Aorta (tissue), 5 donors: ENCODE measurements at regions not wholly inside any gene's neighbourhood (a gene's known extent, or its start where the extent isn't known, plus 50 kb on each side); places are given as distances from the start of the nearest gene placed in this dataset.

Experiments
- ATAC-seq: fragments of 200-7000 bp; cut with Tn5 transposase; one replicate; pipeline ENCODE4 v1.9.1; 2022; ENCODE audit warnings: moderate library complexity; ENCODE audit not compliant: low FRiP score
- DNase-seq, 2 donors: peaks; one replicate each; pipeline ENCODE4 v3.0.0-alpha.2; 2020
- H3K27ac ChIP-seq, 2 donors: one replicate each; pipeline ENCODE4 v1.5.1; 2013; ENCODE audit warnings: low read length in 2 of 2, mild to moderate bottlenecking in 2 of 2, moderate library complexity in 2 of 2, control low read depth in 1 of 2, inconsistent platforms in 1 of 2, low read depth in 1 of 2
- H3K27me3 ChIP-seq, 2 donors: one replicate each; pipeline ENCODE4 v1.6.1; 2013; ENCODE audit warnings: control low read depth in 1 of 2, low read length in 1 of 2, mild to moderate bottlenecking in 1 of 2, moderate library complexity in 1 of 2; ENCODE audit not compliant: insufficient read depth in 2 of 2, control insufficient read depth in 1 of 2
- H3K36me3 ChIP-seq, 2 donors: one replicate each; pipeline ENCODE4 v1.6.1; 2013; ENCODE audit warnings: control low read depth in 1 of 2, low read length in 1 of 2, mild to moderate bottlenecking in 1 of 2; ENCODE audit not compliant: insufficient read depth in 2 of 2, control insufficient read depth in 1 of 2
- H3K4me1 ChIP-seq, 2 donors: one replicate each; pipeline ENCODE4 v1.6.1; 2013; ENCODE audit warnings: low read length in 2 of 2, control low read depth in 1 of 2, mild to moderate bottlenecking in 1 of 2, moderate library complexity in 1 of 2; ENCODE audit not compliant: insufficient read depth in 2 of 2, control insufficient read depth in 1 of 2
- H3K4me3 ChIP-seq, 2 donors: one replicate each; pipeline ENCODE4 v1.5.1; 2013; ENCODE audit warnings: low read length in 2 of 2, control low read depth in 1 of 2, mild to moderate bottlenecking in 1 of 2
- H3K9me3 ChIP-seq: one replicate; pipeline ENCODE4 v1.6.1; 2013; ENCODE audit warnings: mild to moderate bottlenecking, low read length; ENCODE audit not compliant: control insufficient read depth
- WGBS, 2 donors: extraction: QIAGEN DNeasy Blood & Tissue Kit; methylation state at CpG; one replicate each; pipeline ENCODE4 v1.1.7; 2013; 5-methylcytosine and 5-hydroxymethylcytosine counted together
- intact Hi-C, 2 donors: fragments of 100-400 bp; cut with DNase I; formaldehyde crosslinking; loops; one replicate each; pipeline versions ENCODE4 v1.14.2 to v1.15.0; 2022
- donor health status: healthy with polysubstance abuse.
- donor health status: Bipolar disorder and iron deficiency.
- donor health status: DM: no; HTN: no; CAD: no.
- donor health status: DM: no; HTN: no; CAD: no.
- donor health status: DM: yes; HTN: yes; CAD: no.

GRCh38 chr22:22429369-22430108 is 79.0 kb downstream of the ZNF280B start:
- no peak overlapping the region for H3K4me3 ChIP-seq
- 45 to 52% methylated on average over 6 of the region's 6 CpGs for WGBS, 2 donors
- H3K27me3 ChIP-seq: no peaks in the 10 kb centered on the region
- intact Hi-C loops: no loop called here
- no peaks in the 10 kb centered on the region for H3K9me3 ChIP-seq
- no peak for DNase-seq
- no peak for ATAC-seq
- H3K27ac ChIP-seq: no peak overlapping the region
- no peaks in the 10 kb centered on the region for H3K36me3 ChIP-seq
- no peaks in the 10 kb centered on the region for H3K4me1 ChIP-seq

- 52 to 55% methylated on average over 4 of the region's 4 CpGs for WGBS, 2 donors
Measured at GRCh38 chr22:22430111-22430820, 78.3 kb downstream of the ZNF280B start.

GRCh38 chr22:22431271-22432220 is 77.0 kb downstream of the ZNF280B start:
- WGBS, 2 donors: 44 to 47% methylated on average over 7 of the region's 7 CpGs
- H3K36me3 ChIP-seq: no peaks in the 10 kb centered on the region
- intact Hi-C loops: no loop called here
- H3K9me3 ChIP-seq: no peaks in the 10 kb centered on the region
- DNase-seq (peak in 1 of 2 donors; percentile 58), ATAC-seq (peak; percentile 65)
- H3K27me3 ChIP-seq: no peaks in the 10 kb centered on the region
- no peak overlapping the region for H3K27ac ChIP-seq
- no peak overlapping the region for H3K4me3 ChIP-seq
- H3K4me1 ChIP-seq: no peaks in the 10 kb centered on the region

More at GRCh38 chr22:22430111-22430820, 78.3 kb downstream of the ZNF280B start:
- Histone ChIP-seq H3K4me3 (no peak overlapping the region), H3K27ac (no peak overlapping the region), H3K36me3 (no peaks in the 10 kb centered on the region), H3K9me3 (no peaks in the 10 kb centered on the region), H3K4me1 (no peaks in the 10 kb centered on the region), H3K27me3 (no peaks in the 10 kb centered on the region)
- ATAC-seq (no peak), DNase-seq (no peak)
- intact Hi-C loops: no loop called here

GRCh38 chr22:22432479-22432878 is 76.1 kb downstream of the ZNF280B start:
- ATAC-seq (no peak), DNase-seq (no peak)
- H3K9me3 ChIP-seq: no peaks in the 10 kb centered on the region
- no peaks in the 10 kb centered on the region for H3K4me1 ChIP-seq
- H3K27me3 ChIP-seq: no peaks in the 10 kb centered on the region
- no peak overlapping the region for H3K27ac ChIP-seq
- WGBS, 2 donors: 60 to 67% methylated on average over 1 of the region's 1 CpG
- H3K4me3 ChIP-seq: no peak overlapping the region
- no peaks in the 10 kb centered on the region for H3K36me3 ChIP-seq
- intact Hi-C loops: no loop called here

GRCh38 chr22:22432937-22433336 is 75.6 kb downstream of the ZNF280B start:
- intact Hi-C loops: no loop called here
- Histone ChIP-seq H3K36me3 (no peaks in the 10 kb centered on the region), H3K27ac (no peak overlapping the region), H3K4me1 (no peaks in the 10 kb centered on the region), H3K4me3 (no peak overlapping the region), H3K27me3 (no peaks in the 10 kb centered on the region), H3K9me3 (no peaks in the 10 kb centered on the region)
- 78 to 82% methylated on average over 3 of the region's 3 CpGs for WGBS, 2 donors
- DNase-seq (no peak), ATAC-seq (no peak)

- Histone ChIP-seq H3K36me3 (no peaks in the 10 kb centered on the region), H3K4me3 (no peak overlapping the region), H3K27ac (no peak overlapping the region), H3K9me3 (no peaks in the 10 kb centered on the region), H3K4me1 (no peaks in the 10 kb centered on the region), H3K27me3 (no peaks in the 10 kb centered on the region)
- intact Hi-C loops: no loop called here
- WGBS, 2 donors: 58 to 67% methylated on average over 4 of the region's 4 CpGs
- DNase-seq (no peak), ATAC-seq (no peak)
Measured at GRCh38 chr22:22433770-22434169, 74.8 kb downstream of the ZNF280B start.
